SK-N-MC (cell line): ENCODE measurements at regions not wholly inside any gene's neighbourhood (a gene's known extent, or its start where the extent isn't known, plus 50 kb on each side); places are given as distances from the start of the nearest gene placed in this dataset.

Experiments used
- DNase-seq: peaks from one replicate; pipeline ENCODE4 v3.0.0-alpha.2; 2011; ENCODE audit warnings: low read depth, low spot score
- H3K27ac ChIP-seq: fragments of 200-600 bp; sonication (generic); 2 replicates; pipeline ENCODE4 v1.5.1; 2016; ENCODE audit warnings: mixed run types
- H3K36me3 ChIP-seq: fragments of 200-600 bp; sonication (generic); 2 replicates; pipeline ENCODE4 v1.6.1; 2017; ENCODE audit warnings: antibody characterized with exemption, low read length, mixed read lengths; ENCODE audit not compliant: insufficient read depth
- H3K4me3 ChIP-seq: fragments of 200-600 bp; sonication (generic); 2 replicates; pipeline ENCODE4 v1.5.1; 2016
- H3K9ac ChIP-seq: fragments of 200-600 bp; sonication (generic); 2 replicates; pipeline ENCODE4 v1.8.0; 2017; ENCODE audit warnings: mixed run types, mixed read lengths; ENCODE audit not compliant: insufficient read length
- H3K9me3 ChIP-seq: fragments of 200-600 bp; sonication (generic); 2 replicates; pipeline ENCODE4 v1.6.1; 2017; ENCODE audit warnings: low read depth, mild to moderate bottlenecking, antibody characterized with exemption, low read length, moderate library complexity, mixed read lengths
- EZH2 ChIP-seq: fragments of 200-600 bp; sonication (generic); IDR thresholded peaks from one replicate; pipeline ENCODE4 v1.6.1; 2017; ENCODE audit warnings: antibody characterized with exemption
- FOXP2 ChIP-seq: optimal IDR thresholded peaks from 2 replicates; pipeline ENCODE3; 2011; ENCODE audit warnings: mild to moderate bottlenecking, moderate library complexity; ENCODE audit not compliant: insufficient read depth; ENCODE audit errors: extremely low read length, control extremely low read depth
- POLR2AphosphoS5 ChIP-seq: IDR thresholded peaks from 2 replicates; pipeline ENCODE4 v1.6.1; 2012; ENCODE audit warnings: mild to moderate bottlenecking, low read depth, low read length, borderline replicate concordance

GRCh38 chrX:120697053-120697452 is 67.2 kb upstream of the C1GALT1C1 start:
- Histone ChIP-seq H3K36me3 (no peaks in the 10 kb centered on the region), H3K4me3 (no peak overlapping the region), H3K27ac (no peak overlapping the region), H3K9ac (no peak overlapping the region), H3K9me3 (no peaks in the 10 kb centered on the region)
- no peak for DNase-seq
- TF ChIP-seq EZH2 (no peak), FOXP2 (no peak), POLR2AphosphoS5 (no peak)

- Histone ChIP-seq H3K27ac (no peak overlapping the region), H3K4me3 (no peak overlapping the region), H3K9me3 (no peaks in the 10 kb centered on the region), H3K9ac (no peak overlapping the region), H3K36me3 (no peaks in the 10 kb centered on the region)
- TF ChIP-seq POLR2AphosphoS5, result no peak
- TF ChIP-seq EZH2, result no peak
- no peak for TF ChIP-seq FOXP2
- DNase-seq, result no peak
Measured at GRCh38 chrX:120692319-120692718, 62.5 kb upstream of the C1GALT1C1 start.

GRCh38 chrX:120690941-120691340 is 61.1 kb upstream of the C1GALT1C1 start:
- DNase-seq, result no peak
- TF ChIP-seq FOXP2 (no peak), POLR2AphosphoS5 (no peak), EZH2 (no peak)
- H3K27ac ChIP-seq, result no peak overlapping the region
- H3K9ac ChIP-seq, result no peak overlapping the region
- no peak overlapping the region for H3K4me3 ChIP-seq
- H3K9me3 ChIP-seq, result no peaks in the 10 kb centered on the region
- no peaks in the 10 kb centered on the region for H3K36me3 ChIP-seq

GRCh38 chrX:120690344-120690743 is 60.5 kb upstream of the C1GALT1C1 start:
- Histone ChIP-seq H3K27ac (no peak overlapping the region), H3K4me3 (no peak overlapping the region), H3K9me3 (no peaks in the 10 kb centered on the region), H3K9ac (no peak overlapping the region), H3K36me3 (no peaks in the 10 kb centered on the region)
- TF ChIP-seq EZH2 (no peak), POLR2AphosphoS5 (no peak), FOXP2 (no peak)
- DNase-seq, result no peak

GRCh38 chrX:120680090-120680489 is 50.2 kb upstream of the C1GALT1C1 start:
- no peaks in the 10 kb centered on the region for H3K9me3 ChIP-seq
- no peak overlapping the region for H3K4me3 ChIP-seq
- no peaks in the 10 kb centered on the region for H3K36me3 ChIP-seq
- no peak overlapping the region for H3K9ac ChIP-seq
- H3K27ac ChIP-seq, result no peak overlapping the region
- DNase-seq, result no peak
- TF ChIP-seq FOXP2, result no peak
- TF ChIP-seq EZH2, result no peak
- no peak for TF ChIP-seq POLR2AphosphoS5
